Thyroid gland (tissue), 4 donors: ENCODE measurements at regions not wholly inside any gene's neighbourhood (a gene's known extent, or its start where the extent isn't known, plus 50 kb on each side); places are given as distances from the start of the nearest gene placed in this dataset.

Experiments
- CTCF ChIP-seq, 6 experiments: fragments of 200-600 bp in 3 of 6; fragments of 450-650 bp in 3 of 6; sonication (generic) in 3 of 6; IDR thresholded peaks; one replicate each; pipeline ENCODE4 v1.5.1; 2016 to 2019; ENCODE audit warnings: antibody characterized with exemption in 6 of 6, mild to moderate bottlenecking in 2 of 6, inconsistent platforms in 1 of 6, moderate library complexity in 1 of 6
- POLR2A ChIP-seq, 2 donors: fragments of 450-650 bp; IDR thresholded peaks; one replicate each; pipeline ENCODE4 v1.6.1; 2017; ENCODE audit warnings: antibody characterized with exemption in 2 of 2, mild to moderate bottlenecking in 2 of 2, moderate library complexity in 1 of 2

GRCh38 chr11:64476881-64477280 is 78.9 kb upstream of the SLC22A11 start:
- TF ChIP-seq CTCF (IDR thresholded peaks at IDR 0.05) (no peak), POLR2A (IDR thresholded peaks at IDR 0.05) (no peak)
